HK-2 (cell line): ENCODE measurements at regions not wholly inside any gene's neighbourhood (a gene's known extent, or its start where the extent isn't known, plus 50 kb on each side); places are given as distances from the start of the nearest gene placed in this dataset.
"Not testable (repeated sequence)": the region's sequence is repeated elsewhere in the genome, so short reads cannot be mapped to it uniquely, and the experiment has no call there.

ENCODE experiments used
- DNase-seq: peaks from one replicate; pipeline ENCODE4 v3.0.0-alpha.2; 2018; ENCODE audit not compliant: unreplicated experiment

- DNase-seq, result no peak
These were observed 97.0 kb downstream of the HMHB1 start for GRCh38 chr5:143908959-143909358.

- DNase-seq, result no peak
These were observed 101.2 kb downstream of the HMHB1 start for GRCh38 chr5:143913008-143913752.

GRCh38 chr5:143914756-143915155 is 102.8 kb downstream of the HMHB1 start:
- DNase-seq, result no peak

GRCh38 chr5:143916451-143916850 is 104.5 kb downstream of the HMHB1 start:
- no peak for DNase-seq

- DNase-seq, result no peak
These were observed 107.0 kb downstream of the HMHB1 start for GRCh38 chr5:143918961-143919360.

- DNase-seq, result no peak
These were observed 108.8 kb downstream of the HMHB1 start for GRCh38 chr5:143920772-143921171.

- no peak for DNase-seq
These were observed 109.8 kb downstream of the HMHB1 start for GRCh38 chr5:143921525-143922311.

- DNase-seq, result no peak
These were observed 110.8 kb downstream of the HMHB1 start for GRCh38 chr5:143922718-143923117.

- DNase-seq, result no peak
These were observed 111.8 kb downstream of the HMHB1 start for GRCh38 chr5:143923634-143924266.

- no peak for DNase-seq
These were observed 112.5 kb downstream of the HMHB1 start for GRCh38 chr5:143924311-143924978.

- DNase-seq, result not testable (repeated sequence)
These were observed 113.0 kb downstream of the HMHB1 start for GRCh38 chr5:143924979-143925325.

GRCh38 chr5:143929486-143929885 is 117.5 kb downstream of the HMHB1 start:
- no peak for DNase-seq

- no peak for DNase-seq
These were observed 118.6 kb downstream of the HMHB1 start for GRCh38 chr5:143930561-143930960.

GRCh38 chr5:143931476-143931875 is 119.5 kb downstream of the HMHB1 start:
- no peak for DNase-seq

- DNase-seq, result no peak
These were observed 120.0 kb downstream of the HMHB1 start for GRCh38 chr5:143931986-143932385.

GRCh38 chr5:143932584-143932983 is 120.6 kb downstream of the HMHB1 start:
- DNase-seq, result no peak

- no peak for DNase-seq
These were observed 121.5 kb downstream of the HMHB1 start for GRCh38 chr5:143933451-143933850.

GRCh38 chr5:143934821-143935220 is 122.9 kb downstream of the HMHB1 start:
- DNase-seq, result no peak

GRCh38 chr5:143938230-143938629 is 126.3 kb downstream of the HMHB1 start:
- no peak for DNase-seq

- no peak for DNase-seq
These were observed 134.9 kb downstream of the HMHB1 start for GRCh38 chr5:143946837-143947236.

GRCh38 chr5:143947313-143947712 is 135.4 kb downstream of the HMHB1 start:
- DNase-seq, result no peak

GRCh38 chr5:143952809-143953208 is 140.8 kb downstream of the HMHB1 start:
- DNase-seq, result no peak
